ENCODE measurements at regions not wholly inside any gene's neighbourhood (a gene's known extent, or its start where the extent isn't known, plus 50 kb on each side); places are given as distances from the start of the nearest gene placed in this dataset.

GRCh38 chr11:122268601-122269130, 152.7 kb upstream of the BLID start:
- no peak for DNase-seq

GRCh38 chr11:122267602-122268001, 151.6 kb upstream of the BLID start:
- DNase-seq: peak; percentile 8 to 16

- DNase-seq: peak; percentile 47 to 60
These were observed 150.0 kb upstream of the BLID start for GRCh38 chr11:122265981-122266380.

- no peak for DNase-seq
These were observed 148.1 kb upstream of the BLID start for GRCh38 chr11:122264121-122264520.

- DNase-seq: no peak
These were observed 145.5 kb upstream of the BLID start for GRCh38 chr11:122261546-122261945.

GRCh38 chr11:122259195-122259821, 143.3 kb upstream of the BLID start:
- DNase-seq: no peak

- DNase-seq: peak; percentile 82 to 93
These were observed 142.6 kb upstream of the BLID start for GRCh38 chr11:122258446-122259194.

GRCh38 chr11:122253589-122254231, 137.7 kb upstream of the BLID start:
- DNase-seq: peak; percentile 87 to 89

GRCh38 chr11:122248939-122249338, 132.9 kb upstream of the BLID start:
- DNase-seq: no peak

GRCh38 chr11:122248131-122248530, 132.1 kb upstream of the BLID start:
- DNase-seq: no peak

GRCh38 chr11:122246874-122247273, 130.9 kb upstream of the BLID start:
- DNase-seq: no peak

- DNase-seq: peak; percentile 41 to 57
These were observed 126.7 kb upstream of the BLID start for GRCh38 chr11:122242731-122243130.

- peak; percentile 6 to 30 for DNase-seq
These were observed 125.6 kb upstream of the BLID start for GRCh38 chr11:122241566-122241965.

GRCh38 chr11:122240638-122241037, 124.6 kb upstream of the BLID start:
- DNase-seq: no peak

- DNase-seq: no peak
These were observed 119.6 kb upstream of the BLID start for GRCh38 chr11:122235615-122236014.

- DNase-seq: no peak
These were observed 118.8 kb upstream of the BLID start for GRCh38 chr11:122234780-122235179.

- no peak for DNase-seq
These were observed 118.2 kb upstream of the BLID start for GRCh38 chr11:122234257-122234656.

GRCh38 chr11:122232985-122233384, 117.0 kb upstream of the BLID start:
- DNase-seq: no peak

GRCh38 chr11:122230385-122230755, 114.4 kb upstream of the BLID start:
- DNase-seq: no peak

GRCh38 chr11:122229481-122230384, 113.7 kb upstream of the BLID start:
- no peak for DNase-seq

GRCh38 chr11:122229078-122229477, 113.1 kb upstream of the BLID start:
- DNase-seq: no peak

- DNase-seq: no peak
These were observed 110.9 kb upstream of the BLID start for GRCh38 chr11:122226810-122227379.
